HCT116 (cell line): ENCODE measurements at regions not wholly inside any gene's neighbourhood (a gene's known extent, or its start where the extent isn't known, plus 50 kb on each side); places are given as distances from the start of the nearest gene placed in this dataset.

Experiments used
- ATAC-seq: fragments of 200-7000 bp; cut with Tn5 transposase; 2 replicates; pipeline ENCODE4 v1.9.1; 2020; ENCODE audit warnings: mild to moderate bottlenecking, moderate library complexity
- BruUV-seq: library from RNA; stranded (reverse); fragments of 400-500 nt; replicated peaks from 2 replicates; lab custom pipeline; 2021; lab: Mats Ljungman, UMichigan
- CTCF ChIA-PET: fragments of 300-600 bp; sonication (Branson Sonifier 250); formaldehyde crosslinking; loops from one replicate; lab custom pipeline; 2021; ENCODE audit warnings: antibody characterized with exemption; lab: Charles Lee
- POLR2A ChIA-PET: fragments of 300-600, 350-600 bp; sonication (Branson Sonifier 250); formaldehyde crosslinking; loops from one replicate; lab custom pipeline; 2021; ENCODE audit warnings: antibody characterized with exemption; lab: Charles Lee
- RAD21 ChIA-PET, 2 experiments: fragments of 300-600 bp; sonication (Branson Sonifier 250); formaldehyde crosslinking; loops; one replicate each; lab custom pipeline; 2023; ENCODE audit warnings: low total read pairs in 2 of 2; ENCODE audit not compliant: uncharacterized antibody in 2 of 2, unreplicated experiment in 2 of 2, low non-redundant PET in 1 of 2; lab: Charles Lee
- DNase-seq: peaks from one replicate; pipeline ENCODE4 v3.0.0-alpha.2; 2010; ENCODE audit warnings: low read depth, low spot score
- H2AFZ ChIP-seq: fragments of 200-600 bp; shearing (Covaris generic), sonication (generic); 2 replicates; pipeline ENCODE4 v1.6.1; 2017; ENCODE audit warnings: low read depth, mixed run types, mixed read lengths, antibody characterized with exemption, low read length; ENCODE audit not compliant: poor library complexity, severe bottlenecking
- H3K27ac ChIP-seq: 2 replicates; pipeline ENCODE4 v1.5.1; 2012; ENCODE audit warnings: low read depth, low read length
- H3K27me3 ChIP-seq: fragments of 200-600 bp; sonication (generic); 2 replicates; pipeline ENCODE4 v1.6.1; 2016; ENCODE audit warnings: mixed run types, low read length, mixed read lengths; ENCODE audit not compliant: insufficient read depth
- H3K36me3 ChIP-seq, 2 experiments: fragments of 200-500 bp in 1 of 2; fragments of 200-600 bp in 1 of 2; sonication (Bioruptor generic) in 1 of 2; sonication (generic) in 1 of 2; 2 replicates each; pipeline versions ENCODE4 v1.5.1 to v1.6.1; 2014 to 2016; ENCODE audit warnings: low read length in 2 of 2, inconsistent platforms in 1 of 2, mixed read lengths in 1 of 2, mixed run types in 1 of 2; ENCODE audit not compliant: insufficient read depth in 2 of 2, control insufficient read depth in 1 of 2
- H3K4me1 ChIP-seq, 2 experiments: fragments of 200-600 bp in 1 of 2; sonication (generic) in 1 of 2; 2 replicates each; pipeline versions ENCODE4 v1.5.1 to v1.6.1; 2012 to 2017; ENCODE audit warnings: low read length in 2 of 2, inconsistent platforms in 1 of 2, mild to moderate bottlenecking in 1 of 2, mixed read lengths in 1 of 2, mixed run types in 1 of 2, moderate library complexity in 1 of 2; ENCODE audit not compliant: insufficient read depth in 2 of 2, control insufficient read depth in 1 of 2
- H3K4me2 ChIP-seq: fragments of 200-600 bp; sonication (generic); 2 replicates; pipeline ENCODE4 v1.6.1; 2017; ENCODE audit warnings: mixed run types, low read length, mixed read lengths
- H3K4me3 ChIP-seq, 2 experiments: fragments of 200-600 bp in 1 of 2; sonication (generic) in 1 of 2; replicated peaks in 1 of 2; 2 replicates each; pipeline ENCODE4 v1.5.1; 2011 to 2016; ENCODE audit warnings: low read length in 2 of 2, control low read depth in 1 of 2, low read depth in 1 of 2, mild to moderate bottlenecking in 1 of 2, mixed read lengths in 1 of 2, mixed run types in 1 of 2
- H3K79me2 ChIP-seq: fragments of 200-600 bp; sonication (generic); 2 replicates; pipeline ENCODE4 v1.6.1; 2017; ENCODE audit warnings: mild to moderate bottlenecking, mixed run types, low read length, moderate library complexity, mixed read lengths; ENCODE audit not compliant: insufficient read depth
- H3K9ac ChIP-seq: fragments of 200-600 bp; sonication (generic); 2 replicates; pipeline ENCODE4 v1.6.1; 2016; ENCODE audit warnings: low read length, mixed read lengths
- H3K9me2 ChIP-seq: fragments of 200-600 bp; sonication (generic), shearing (Covaris generic); 2 replicates; pipeline ENCODE4 v1.6.1; 2017; ENCODE audit warnings: mixed run types, mild to moderate bottlenecking, moderate library complexity; ENCODE audit not compliant: insufficient read depth
- H3K9me3 ChIP-seq, 2 experiments: fragments of 200-500 bp in 1 of 2; fragments of 200-600 bp in 1 of 2; sonication (Bioruptor generic) in 1 of 2; sonication (generic) in 1 of 2; 2 replicates each; pipeline ENCODE4 v1.6.1; 2014 to 2017; ENCODE audit warnings: low read length in 2 of 2, mixed read lengths in 2 of 2, inconsistent platforms in 1 of 2, low read depth in 1 of 2, mild to moderate bottlenecking in 1 of 2, mixed run types in 1 of 2, moderate library complexity in 1 of 2; ENCODE audit not compliant: control insufficient read depth in 1 of 2, insufficient read depth in 1 of 2
- H4K20me1 ChIP-seq: fragments of 200-600 bp; sonication (generic), shearing (Covaris generic); 2 replicates; pipeline ENCODE4 v1.6.1; 2017; ENCODE audit warnings: mixed run types, mild to moderate bottlenecking, moderate library complexity; ENCODE audit not compliant: insufficient read depth
- ELF1 ChIP-seq: IDR thresholded peaks from 2 replicates; pipeline ENCODE4 v1.6.1; 2012; ENCODE audit warnings: low read depth, borderline replicate concordance
- EZH2 ChIP-seq: fragments of 200-600 bp; sonication (generic); IDR thresholded peaks from 2 replicates; pipeline ENCODE4 v1.6.1; 2017; ENCODE audit warnings: antibody characterized with exemption, mixed run types
- EZH2phosphoT487 ChIP-seq: fragments of 200-600 bp; IDR thresholded peaks from 2 replicates; pipeline ENCODE4 v1.6.1; 2018; ENCODE audit warnings: antibody characterized with exemption, borderline replicate concordance
- POLR2A ChIP-seq: IDR thresholded peaks from 2 replicates; pipeline ENCODE4 v1.7.0; 2011; ENCODE audit warnings: borderline replicate concordance; ENCODE audit not compliant: insufficient read depth, insufficient read length; ENCODE audit errors: extremely low read depth
- REST ChIP-seq: IDR thresholded peaks from 2 replicates; pipeline ENCODE4 v1.6.1; 2012; ENCODE audit warnings: low read depth
- SIN3A ChIP-seq: IDR thresholded peaks from 2 replicates; pipeline ENCODE4 v1.6.1; 2012; ENCODE audit warnings: low read depth
- SP1 ChIP-seq: IDR thresholded peaks from 2 replicates; pipeline ENCODE4 v1.6.1; 2012; ENCODE audit warnings: low read depth
- SRF ChIP-seq: IDR thresholded peaks from 2 replicates; pipeline ENCODE4 v1.6.1; 2012; ENCODE audit warnings: low read depth
- TCF7L2 ChIP-seq: IDR thresholded peaks from 2 replicates; pipeline ENCODE4 v1.7.0; 2011; ENCODE audit warnings: borderline replicate concordance, inconsistent platforms; ENCODE audit not compliant: insufficient read depth, insufficient read length; ENCODE audit errors: extremely low read depth
- YY1 ChIP-seq: IDR thresholded peaks from 2 replicates; pipeline ENCODE4 v1.6.1; 2011; ENCODE audit warnings: low read length, low read depth, moderate library complexity, mild to moderate bottlenecking; ENCODE audit not compliant: insufficient replicate concordance; ENCODE audit errors: extremely low read depth
- ZFX ChIP-seq: fragments of 450-650 bp; IDR thresholded peaks from 2 replicates; pipeline ENCODE4 v1.6.1; 2017
- intact Hi-C: fragments of 100-400 bp; cut with micrococcal nuclease; formaldehyde crosslinking; loops from 2 replicates; pipeline ENCODE4 v1.10.0; 2022
- TF ChIP-seq, protein P1 (sequence below): IDR thresholded peaks from 2 replicates; pipeline ENCODE4 v1.6.1; 2012

DNA sequence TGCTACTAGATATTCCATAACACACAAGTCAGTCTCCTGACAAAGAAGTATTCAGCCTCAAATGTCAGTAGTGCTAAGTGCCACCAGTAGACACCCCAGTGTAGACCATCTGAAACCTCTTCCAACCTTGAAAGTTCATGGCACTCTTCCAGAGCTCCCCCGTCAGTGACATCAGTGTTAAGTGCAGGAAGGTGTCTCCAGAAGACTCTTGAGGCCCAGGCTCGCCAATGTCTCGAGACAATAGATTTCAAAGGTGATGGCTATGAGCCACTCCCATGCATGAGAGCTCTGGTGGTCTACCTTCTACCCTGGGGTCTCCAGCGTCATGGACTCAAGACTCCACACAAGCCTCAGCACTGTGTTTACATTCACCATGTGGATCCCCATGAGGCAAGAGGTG lies 183.8 kb downstream of the SMAD2 start:
- H3K79me2 ChIP-seq = no peaks in the 10 kb centered on the region
- H3K36me3 ChIP-seq = no peaks in the 10 kb centered on the region
- no peaks in the 10 kb centered on the region for H4K20me1 ChIP-seq
- H3K4me1 ChIP-seq = peaks cover 0 to 4% of the 10 kb centered on the region in 2 experiments; a peak in 1 of 4 replicates
- H3K27me3 ChIP-seq = peaks cover 8% of the 10 kb centered on the region
- no peak overlapping the region for H3K4me3 ChIP-seq
- no peak overlapping the region for H2AFZ ChIP-seq
- BruUV-seq = no TSS peak
- ChIA-PET RAD21 (no interaction called here), CTCF (interaction anchor here (1.3 to 1.4 kb wide), 2 partner anchors 9 to 531 kb away, joined by 3 read pairs; no protein-coding TSS in a partner anchor)
- intact Hi-C loops = loop anchor here (10.0 kb wide), 1 partner anchor 462 kb away; no protein-coding TSS in a partner anchor
- no peaks in the 10 kb centered on the region for H3K9me3 ChIP-seq
- TF ChIP-seq YY1 = no peak
- no peak for TF ChIP-seq TCF7L2
- no peak for TF ChIP-seq EZH2
- no peak for TF ChIP-seq ELF1
- TF ChIP-seq ZFX = no peak
- no peak for TF ChIP-seq POLR2A
- TF ChIP-seq, protein P1, sequence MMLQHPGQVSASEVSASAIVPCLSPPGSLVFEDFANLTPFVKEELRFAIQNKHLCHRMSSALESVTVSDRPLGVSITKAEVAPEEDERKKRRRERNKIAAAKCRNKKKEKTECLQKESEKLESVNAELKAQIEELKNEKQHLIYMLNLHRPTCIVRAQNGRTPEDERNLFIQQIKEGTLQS = no peak
- TF ChIP-seq, all 23 proteins: peak for 0
- POLR2A ChIA-PET = no interaction called here
- DNase-seq = no peak
- Histone ChIP-seq H3K9ac (no peak overlapping the region), H3K27ac (no peak overlapping the region), H3K9me2 (no peaks in the 10 kb centered on the region), H3K4me2 (no peak overlapping the region)
- no peak for ATAC-seq

GRCh38 chr18:47745227-47745626 lies 185.2 kb downstream of the SMAD2 start:
- Histone ChIP-seq H3K4me1 (peaks cover 0 to 4% of the 10 kb centered on the region in 2 experiments; a peak in 1 of 4 replicates), H3K79me2 (no peaks in the 10 kb centered on the region), H3K27ac (no peak overlapping the region), H3K36me3 (no peaks in the 10 kb centered on the region), H3K9me3 (no peaks in the 10 kb centered on the region), H4K20me1 (no peaks in the 10 kb centered on the region), H3K4me3 (no peak overlapping the region), H3K9me2 (no peaks in the 10 kb centered on the region), H3K4me2 (no peak overlapping the region), H2AFZ (no peak overlapping the region), H3K9ac (no peak overlapping the region), H3K27me3 (peaks cover 12% of the 10 kb centered on the region)
- intact Hi-C loops = loop anchor here (10.0 kb wide), 1 partner anchor 460 kb away; no protein-coding TSS in a partner anchor
- CTCF ChIA-PET = interaction anchor here (1.3 to 1.4 kb wide), 2 partner anchors 10 to 530 kb away, joined by 3 read pairs; no protein-coding TSS in a partner anchor
- RAD21 ChIA-PET = no interaction called here
- BruUV-seq = no TSS peak
- no peak for ATAC-seq
- POLR2A ChIA-PET = no interaction called here
- DNase-seq = no peak
- TF ChIP-seq EZH2 = no peak
- no peak for TF ChIP-seq ZFX
- TF ChIP-seq SP1 = no peak
- TF ChIP-seq SRF = no peak
- TF ChIP-seq SIN3A = no peak
- TF ChIP-seq REST = no peak
- TF ChIP-seq ELF1 = no peak
- no peak for TF ChIP-seq POLR2A
- no peak for TF ChIP-seq EZH2phosphoT487
